Esophagus squamous epithelium (tissue), 5 donors: ENCODE measurements at regions not wholly inside any gene's neighbourhood (a gene's known extent, or its start where the extent isn't known, plus 50 kb on each side); places are given as distances from the start of the nearest gene placed in this dataset.

Experiments
- DNase-seq: peaks from one replicate; lab custom pipeline; 2025; lab: John Stamatoyannopoulos, UW
- H3K27ac ChIP-seq, 4 donors: fragments of 200-600 bp; sonication (generic); one replicate each; pipeline ENCODE4 v1.5.1; 2016 to 2019; ENCODE audit warnings: mild to moderate bottlenecking in 1 of 4
- H3K27me3 ChIP-seq, 4 donors: fragments of 200-600 bp; sonication (generic); 1 replicate in 3 of 4; 2 replicates in 1 of 4; pipeline versions ENCODE4 v1.5.1 to v1.6.0; 2017 to 2021; ENCODE audit warnings: antibody characterized with exemption in 1 of 4
- H3K36me3 ChIP-seq, 3 donors: fragments of 200-600 bp; sonication (generic); one replicate each; pipeline ENCODE4 v1.5.1; 2016 to 2019
- H3K4me1 ChIP-seq, 3 donors: fragments of 200-600 bp; sonication (generic); one replicate each; pipeline ENCODE4 v1.5.1; 2017 to 2019
- H3K4me3 ChIP-seq, 4 donors: fragments of 200-600 bp; sonication (generic); 1 replicate in 3 of 4; 2 replicates in 1 of 4; pipeline ENCODE4 v1.5.1; 2016 to 2019; ENCODE audit warnings: mild to moderate bottlenecking in 2 of 4, moderate library complexity in 1 of 4
- H3K9me3 ChIP-seq, 3 donors: fragments of 200-600 bp; sonication (generic); one replicate each; pipeline ENCODE4 v1.5.1; 2016 to 2019
- CTCF ChIP-seq, 6 experiments: fragments of 450-650 bp in 4 of 6; fragments of 200-600 bp in 2 of 6; sonication (generic) in 2 of 6; IDR thresholded peaks; one replicate each; pipeline ENCODE4 v1.5.1; 2016 to 2019; ENCODE audit warnings: antibody characterized with exemption in 6 of 6, mild to moderate bottlenecking in 4 of 6, moderate library complexity in 4 of 6
- POLR2A ChIP-seq, 4 donors: fragments of 450-650 bp; IDR thresholded peaks; one replicate each; pipeline ENCODE4 v1.6.1; 2017; ENCODE audit warnings: antibody characterized with exemption in 4 of 4, mild to moderate bottlenecking in 4 of 4, moderate library complexity in 3 of 4
- WGBS, 2 donors: methylation state at CpG; one replicate each; pipeline ENCODE4 v1.1.5; 2018; 5-methylcytosine and 5-hydroxymethylcytosine counted together
- intact Hi-C: fragments of 100-400 bp; cut with DNase I; formaldehyde crosslinking; loops from one replicate; pipeline ENCODE4 v1.15.0; 2022
- donor health status: DM: yes; HTN: yes; CAD: no.

- TF ChIP-seq POLR2A (IDR thresholded peaks at IDR 0.05) (no peak), CTCF (IDR thresholded peaks at IDR 0.05) (no peak)
- Histone ChIP-seq H3K27ac (no peak overlapping the region), H3K4me1 (peaks cover 0 to 22% (median 0%) of the 10 kb centered on the region in 3 donors), H3K9me3 (no peaks in the 10 kb centered on the region), H3K27me3 (no peaks in the 10 kb centered on the region), H3K36me3 (no peaks in the 10 kb centered on the region), H3K4me3 (no peak overlapping the region)
- no peak for DNase-seq
- intact Hi-C loops = no loop called here
- 58 to 67% methylated on average over 10 of the region's 10 CpGs for WGBS, 2 donors
These were observed 535.4 kb upstream of the RAB6C start for GRCh38 chr2:129443865-129444739.

- intact Hi-C loops = no loop called here
- H3K9me3 ChIP-seq = no peaks in the 10 kb centered on the region
- no peaks in the 10 kb centered on the region for H3K36me3 ChIP-seq
- H3K4me3 ChIP-seq = no peak overlapping the region
- no peak overlapping the region for H3K27ac ChIP-seq
- peaks cover 0 to 16% (median 0%) of the 10 kb centered on the region in 3 donors for H3K4me1 ChIP-seq
- TF ChIP-seq CTCF (IDR thresholded peaks at IDR 0.05) = no peak
- no peak for TF ChIP-seq POLR2A (IDR thresholded peaks at IDR 0.05)
- WGBS, 2 donors = 77 to 93% methylated on average over 6 of the region's 6 CpGs
- H3K27me3 ChIP-seq = no peaks in the 10 kb centered on the region
- no peak for DNase-seq
These were observed 534.7 kb upstream of the RAB6C start for GRCh38 chr2:129444751-129445150.

GRCh38 chr2:129456691-129457090 lies 522.8 kb upstream of the RAB6C start:
- H3K9me3 ChIP-seq = no peaks in the 10 kb centered on the region
- H3K4me3 ChIP-seq = no peak overlapping the region
- no peak overlapping the region for H3K27ac ChIP-seq
- no peak for DNase-seq
- no peaks in the 10 kb centered on the region for H3K4me1 ChIP-seq
- no peaks in the 10 kb centered on the region for H3K27me3 ChIP-seq
- no peaks in the 10 kb centered on the region for H3K36me3 ChIP-seq
- no peak for TF ChIP-seq POLR2A (IDR thresholded peaks at IDR 0.05)
- TF ChIP-seq CTCF (IDR thresholded peaks at IDR 0.05) = no peak
- intact Hi-C loops = no loop called here
- WGBS, 2 donors = 53 to 71% methylated on average over 2 to 3 of the region's 3 CpGs

GRCh38 chr2:129457277-129457818 lies 522.1 kb upstream of the RAB6C start:
- intact Hi-C loops = no loop called here
- H3K9me3 ChIP-seq = no peaks in the 10 kb centered on the region
- no peak for DNase-seq
- H3K27me3 ChIP-seq = no peaks in the 10 kb centered on the region
- H3K27ac ChIP-seq = no peak overlapping the region
- H3K36me3 ChIP-seq = no peaks in the 10 kb centered on the region
- TF ChIP-seq POLR2A (IDR thresholded peaks at IDR 0.05) = no peak
- TF ChIP-seq CTCF (IDR thresholded peaks at IDR 0.05) = no peak
- no peaks in the 10 kb centered on the region for H3K4me1 ChIP-seq
- no peak overlapping the region for H3K4me3 ChIP-seq
- WGBS, 2 donors = 35 to 61% methylated on average over 2 to 5 of the region's 5 CpGs

- H3K4me3 ChIP-seq = no peak overlapping the region
- H3K36me3 ChIP-seq = no peaks in the 10 kb centered on the region
- H3K27ac ChIP-seq = no peak overlapping the region
- DNase-seq = no peak
- no peaks in the 10 kb centered on the region for H3K27me3 ChIP-seq
- no peaks in the 10 kb centered on the region for H3K9me3 ChIP-seq
- intact Hi-C loops = no loop called here
- no peaks in the 10 kb centered on the region for H3K4me1 ChIP-seq
- WGBS, 2 donors = 80 to 100% methylated on average over 1 to 3 of the region's 7 CpGs
- no peak for TF ChIP-seq POLR2A (IDR thresholded peaks at IDR 0.05)
- TF ChIP-seq CTCF (IDR thresholded peaks at IDR 0.05) = no peak
These were observed 521.5 kb upstream of the RAB6C start for GRCh38 chr2:129458006-129458405.
